T-cell (primary cell): ENCODE measurements at regions not wholly inside any gene's neighbourhood (a gene's known extent, or its start where the extent isn't known, plus 50 kb on each side); places are given as distances from the start of the nearest gene placed in this dataset.
"Not testable (repeated sequence)": the region's sequence is repeated elsewhere in the genome, so short reads cannot be mapped to it uniquely, and the experiment has no call there.

Experiments
- ATAC-seq, 4 experiments: fragments of 200-7000 bp in 3 of 4; fragments of 150-1000 bp in 1 of 4; cut with Tn5 transposase; replicated peaks in 1 of 4; 1 replicate in 3 of 4; 2 replicates in 1 of 4; pipeline ENCODE4 v1.10.0; 2021; ENCODE audit warnings: moderate library complexity in 3 of 4, mild to moderate bottlenecking in 2 of 4, moderate number of reproducible peaks in 1 of 4
- CTCF ChIA-PET, 2 donors: fragments of 300-600 bp; sonication (Branson Sonifier 250); formaldehyde crosslinking; loops; one replicate each; lab custom pipeline; 2022; ENCODE audit warnings: antibody characterized with exemption in 2 of 2; lab: Charles Lee
- POLR2A ChIA-PET, 2 donors: fragments of 300-600 bp; sonication (Branson Sonifier 250); formaldehyde crosslinking; loops; one replicate each; lab custom pipeline; 2022; ENCODE audit warnings: antibody characterized with exemption in 2 of 2; lab: Charles Lee
- DNase-seq, 35 experiments: peaks; one replicate each; pipeline versions ENCODE4 v3.0.0 to v3.0.0-alpha.2; 2013 to 2023
- H3K27ac ChIP-seq: one replicate; pipeline ENCODE4 v1.5.1; 2013; ENCODE audit warnings: low read length
- H3K27me3 ChIP-seq, 2 experiments: replicated peaks in 1 of 2; 1 replicate in 1 of 2; 2 replicates in 1 of 2; pipeline versions ENCODE4 v1.6.1 to v1.7.0; 2013; ENCODE audit warnings: low read length in 1 of 2, mixed read lengths in 1 of 2; ENCODE audit not compliant: control insufficient read depth in 2 of 2, insufficient read depth in 2 of 2; ENCODE audit errors: extremely low read depth in 1 of 2
- H3K36me3 ChIP-seq, 2 donors: 1 replicate in 1 of 2; 2 replicates in 1 of 2; pipeline versions ENCODE4 v1.6.1 to v1.7.0; 2013; ENCODE audit warnings: low read length in 1 of 2; ENCODE audit not compliant: control insufficient read depth in 2 of 2, insufficient read depth in 1 of 2; ENCODE audit errors: extremely low read depth in 1 of 2
- H3K4me1 ChIP-seq, 2 experiments: 1 replicate in 1 of 2; 2 replicates in 1 of 2; pipeline versions ENCODE4 v1.6.1 to v1.7.0; 2013; ENCODE audit warnings: low read length in 2 of 2, mixed read lengths in 1 of 2; ENCODE audit not compliant: insufficient read depth in 2 of 2, control insufficient read depth in 1 of 2; ENCODE audit errors: extremely low read depth in 1 of 2
- H3K4me3 ChIP-seq, 2 donors: 1 replicate in 1 of 2; 2 replicates in 1 of 2; pipeline versions ENCODE4 v1.5.1 to v1.7.0; 2013; ENCODE audit warnings: mild to moderate bottlenecking in 2 of 2, low read length in 1 of 2, moderate library complexity in 1 of 2; ENCODE audit not compliant: control insufficient read depth in 1 of 2; ENCODE audit errors: extremely low read depth in 1 of 2
- H3K9me3 ChIP-seq: 2 replicates; pipeline ENCODE4 v1.7.0; 2013
- H3K27ac Mint-ChIP-seq, 2 donors: one replicate each; pipeline ENCODE4 v1.8.0; 2020 to 2021; ENCODE audit warnings: mild to moderate bottlenecking in 2 of 2, mixed read lengths in 2 of 2
- H3K27me3 Mint-ChIP-seq, 2 donors: one replicate each; pipeline ENCODE4 v1.8.0; 2021 to 2022; ENCODE audit warnings: mixed read lengths in 2 of 2
- H3K36me3 Mint-ChIP-seq: one replicate; pipeline ENCODE4 v1.8.0; 2021; ENCODE audit warnings: mixed read lengths
- H3K4me1 Mint-ChIP-seq, 3 donors: one replicate each; pipeline ENCODE4 v1.8.0; 2020 to 2022; ENCODE audit warnings: mixed read lengths in 3 of 3, mild to moderate bottlenecking in 1 of 3
- H3K4me3 Mint-ChIP-seq, 3 donors: one replicate each; pipeline ENCODE4 v1.8.0; 2020 to 2022; ENCODE audit warnings: mild to moderate bottlenecking in 3 of 3, mixed read lengths in 3 of 3, moderate library complexity in 3 of 3
- H3K9me3 Mint-ChIP-seq, 3 donors: one replicate each; pipeline ENCODE4 v1.8.0; 2020 to 2022; ENCODE audit warnings: mixed read lengths in 3 of 3
- WGBS: methylation state at CpG from one replicate; pipeline ENCODE4 v1.1.5; 2013; ENCODE audit warnings: missing lambda C conversion rate; ENCODE audit not compliant: insufficient coverage; 5-methylcytosine and 5-hydroxymethylcytosine counted together

DNA sequence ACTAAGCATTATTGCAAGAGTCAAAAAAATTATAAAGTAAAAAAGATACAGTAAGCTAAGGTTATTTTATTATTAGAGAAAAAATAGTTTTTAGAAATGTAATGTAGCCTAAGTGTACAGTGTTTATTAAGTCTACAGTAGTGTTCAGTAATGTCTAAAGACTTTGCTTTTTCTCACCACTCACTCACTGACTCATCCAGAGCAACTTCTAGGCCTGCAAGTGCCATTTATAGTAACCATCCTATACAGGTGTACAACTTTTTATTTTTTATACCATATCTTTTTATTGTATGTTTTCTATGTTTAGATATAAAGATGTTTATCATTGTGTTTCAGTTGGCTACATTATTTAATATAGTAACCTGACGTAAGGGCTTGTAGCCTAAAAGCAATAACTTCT lies 661.5 kb upstream of the TPTE start:
- H3K4me3 Mint-ChIP-seq, H3K36me3 Mint-ChIP-seq: not testable (repeated sequence)

DNA sequence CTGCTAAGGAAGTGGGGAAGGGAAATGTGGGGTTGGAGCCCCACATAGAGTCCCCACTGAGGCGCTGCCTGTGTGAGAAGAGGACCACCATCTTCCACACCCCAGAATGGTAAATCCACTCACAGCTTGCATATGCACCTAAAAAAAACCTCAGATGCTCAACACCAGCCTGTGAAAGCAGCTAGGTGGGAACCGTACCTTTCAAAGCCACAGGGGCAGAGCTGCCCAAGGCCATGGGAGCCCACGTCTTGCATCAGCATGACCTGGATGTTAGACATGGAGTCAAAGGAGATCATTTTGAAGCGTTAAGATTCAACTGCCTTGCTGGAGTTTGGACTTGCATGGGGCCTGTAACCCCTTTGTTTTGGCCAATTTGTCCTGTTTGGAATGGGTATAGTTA lies 658.9 kb upstream of the TPTE start:
- ATAC-seq, CTCF ChIA-PET, H3K27me3 Mint-ChIP-seq, H3K4me1 ChIP-seq, DNase-seq, POLR2A ChIA-PET, H3K9me3 ChIP-seq, H3K4me1 Mint-ChIP-seq, H3K27ac Mint-ChIP-seq, H3K27ac ChIP-seq, H3K36me3 Mint-ChIP-seq, H3K27me3 ChIP-seq, H3K4me3 Mint-ChIP-seq, H3K4me3 ChIP-seq, H3K36me3 ChIP-seq: not testable (repeated sequence)
- peaks cover 16 to 34% (median 21%) of the 10 kb centered on the region in 3 donors for H3K9me3 Mint-ChIP-seq
- 56% methylated on average over 3 of the region's 4 CpGs for WGBS

More for the DNA sequence above, 661.5 kb upstream of the TPTE start:
- H3K27ac ChIP-seq, H3K4me3 ChIP-seq, ATAC-seq, H3K9me3 ChIP-seq, H3K4me1 ChIP-seq, CTCF ChIA-PET, H3K27me3 ChIP-seq, H3K27me3 Mint-ChIP-seq, H3K27ac Mint-ChIP-seq, DNase-seq, H3K36me3 ChIP-seq, H3K4me1 Mint-ChIP-seq, POLR2A ChIA-PET: not testable (repeated sequence)
- no CpG with 5 or more reads among the region's 1 CpG for WGBS
- peaks cover 25 to 41% (median 32%) of the 10 kb centered on the region in 3 donors for H3K9me3 Mint-ChIP-seq

DNA sequence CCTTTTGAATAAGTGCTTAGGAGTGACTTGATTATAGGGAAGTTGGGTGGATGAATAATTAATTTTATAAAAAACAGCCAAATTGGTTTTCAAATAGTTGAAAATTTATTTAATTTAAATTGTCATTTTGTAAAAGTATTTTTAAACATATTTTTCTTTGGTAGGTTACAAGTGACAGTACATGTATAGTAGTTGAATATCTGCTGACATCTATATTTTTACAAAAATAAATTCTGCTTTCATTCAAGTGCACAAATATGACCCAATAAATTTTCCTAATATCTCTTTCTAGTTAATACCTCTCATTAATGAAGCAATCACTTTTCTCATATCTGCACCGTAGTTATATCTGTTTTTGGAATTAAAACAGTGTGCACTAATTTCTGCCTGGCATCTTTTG lies 653.6 kb upstream of the TPTE start:
- H3K36me3 Mint-ChIP-seq, POLR2A ChIA-PET, H3K27ac ChIP-seq, H3K4me1 Mint-ChIP-seq, H3K4me3 ChIP-seq, H3K4me1 ChIP-seq, H3K27me3 Mint-ChIP-seq, DNase-seq, H3K36me3 ChIP-seq, H3K27ac Mint-ChIP-seq, ATAC-seq, H3K27me3 ChIP-seq, H3K4me3 Mint-ChIP-seq, H3K9me3 ChIP-seq: not testable (repeated sequence)
- no CpG with 5 or more reads among the region's 1 CpG for WGBS
- peaks cover 9 to 29% (median 26%) of the 10 kb centered on the region in 3 donors for H3K9me3 Mint-ChIP-seq
- CTCF ChIA-PET = interaction anchor here in 1 of 2 donors (0.7 kb wide), 1 partner anchor 293 kb away, joined by 3 read pairs; no protein-coding TSS in a partner anchor

GRCh38 chr21:9873096-9873495 lies 648.3 kb upstream of the TPTE start:
- 62% methylated on average over 8 of the region's 8 CpGs for WGBS

GRCh38 chr21:9874136-9874535 lies 647.2 kb upstream of the TPTE start:
- H3K4me3 Mint-ChIP-seq, H3K4me1 ChIP-seq, DNase-seq, H3K36me3 Mint-ChIP-seq, H3K4me1 Mint-ChIP-seq, H3K27ac ChIP-seq, CTCF ChIA-PET, H3K27me3 Mint-ChIP-seq, H3K27ac Mint-ChIP-seq, H3K4me3 ChIP-seq, ATAC-seq, H3K9me3 ChIP-seq, H3K36me3 ChIP-seq, POLR2A ChIA-PET, H3K27me3 ChIP-seq: not testable (repeated sequence)
- H3K9me3 Mint-ChIP-seq = peaks cover 10 to 20% (median 12%) of the 10 kb centered on the region in 3 donors
- 20% methylated on average over 1 of the region's 5 CpGs for WGBS

More at GRCh38 chr21:9873096-9873495, 648.3 kb upstream of the TPTE start:
- H3K27ac Mint-ChIP-seq, H3K27me3 ChIP-seq, CTCF ChIA-PET, H3K4me1 ChIP-seq, H3K9me3 ChIP-seq, DNase-seq, H3K36me3 ChIP-seq, POLR2A ChIA-PET, H3K27ac ChIP-seq, H3K4me3 ChIP-seq, H3K4me3 Mint-ChIP-seq, H3K4me1 Mint-ChIP-seq, H3K36me3 Mint-ChIP-seq, ATAC-seq, H3K27me3 Mint-ChIP-seq: not testable (repeated sequence)
- peaks cover 9 to 18% (median 15%) of the 10 kb centered on the region in 3 donors for H3K9me3 Mint-ChIP-seq

GRCh38 chr21:9881430-9881829 lies 640.0 kb upstream of the TPTE start:
- H3K4me3 ChIP-seq, H3K9me3 ChIP-seq, H3K4me1 Mint-ChIP-seq, POLR2A ChIA-PET, H3K36me3 ChIP-seq, H3K4me1 ChIP-seq, CTCF ChIA-PET, H3K36me3 Mint-ChIP-seq, H3K4me3 Mint-ChIP-seq, ATAC-seq, H3K27ac Mint-ChIP-seq, H3K27me3 ChIP-seq, H3K27ac ChIP-seq, DNase-seq, H3K27me3 Mint-ChIP-seq: not testable (repeated sequence)
- 75% methylated on average over 4 of the region's 4 CpGs for WGBS
- H3K9me3 Mint-ChIP-seq = peaks cover 9 to 25% (median 18%) of the 10 kb centered on the region in 3 donors

GRCh38 chr21:9883047-9883446 lies 638.3 kb upstream of the TPTE start:
- peaks cover 9 to 27% (median 20%) of the 10 kb centered on the region in 3 donors for H3K9me3 Mint-ChIP-seq
- POLR2A ChIA-PET, H3K27ac ChIP-seq, H3K4me1 ChIP-seq, H3K36me3 ChIP-seq, H3K27ac Mint-ChIP-seq, H3K36me3 Mint-ChIP-seq, ATAC-seq, H3K27me3 Mint-ChIP-seq, H3K27me3 ChIP-seq, H3K4me1 Mint-ChIP-seq, H3K4me3 Mint-ChIP-seq, H3K4me3 ChIP-seq, H3K9me3 ChIP-seq, CTCF ChIA-PET, DNase-seq: not testable (repeated sequence)
- 32% methylated on average over 2 of the region's 2 CpGs for WGBS
